ENCODE measurements at regions not wholly inside any gene's neighbourhood (a gene's known extent, or its start where the extent isn't known, plus 50 kb on each side); places are given as distances from the start of the nearest gene placed in this dataset.

DNA sequence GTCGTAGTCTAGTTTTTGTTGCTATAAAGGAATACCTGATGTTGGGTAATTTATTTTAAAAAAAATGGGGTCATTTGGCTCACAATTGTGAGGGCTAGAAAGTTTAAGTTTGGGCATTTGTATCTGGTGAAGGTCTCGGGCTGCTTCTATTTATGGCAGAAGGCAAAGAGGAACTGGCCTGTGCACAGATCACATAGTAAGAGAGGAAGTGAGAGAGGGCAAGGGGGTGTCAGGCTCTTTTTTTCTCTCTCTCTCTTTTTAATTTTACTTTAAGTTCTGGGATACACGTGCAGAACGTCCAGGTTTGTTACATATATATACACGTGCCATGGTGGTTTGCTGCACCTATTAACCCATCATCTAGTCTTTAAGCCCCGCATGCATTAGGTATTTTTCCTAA, 453.3 kb downstream of the DIRAS2 start:
- WGBS, 2 experiments (ENCODE audit: extremely low coverage in 1 of 2, insufficient coverage in 1 of 2, insufficient read length in 1 of 2, insufficient replicate concordance in 2 of 2, low coverage in 1 of 2, low lambda C conversion rate in 2 of 2, missing lambda C conversion rate in 1 of 2), result 86% methylated on average over 4 of the region's 6 CpGs; no CpG with 5 or more reads in 1 of the 2 experiments
- H4K8ac ChIP-seq (ENCODE audit: extremely low read depth, insufficient read depth, low read length), result no peak overlapping the region
- FAIRE-seq, result no peak

More for the DNA sequence above, 453.3 kb downstream of the DIRAS2 start:
- H3K4ac ChIP-seq (replicated peaks; ENCODE audit: insufficient read length, low read depth, low read length), result no peak overlapping the region
- H2BK15ac ChIP-seq (ENCODE audit: low read length), result no peak overlapping the region
- H3K18ac ChIP-seq (ENCODE audit: extremely low read depth, low read length), result no peak overlapping the region
- H3K79me1 ChIP-seq (ENCODE audit: low read depth, low read length), result no peaks in the 10 kb centered on the region
- no peaks in the 10 kb centered on the region for H3K4me1 ChIP-seq (replicated peaks in 1 of 4; ENCODE audit: control insufficient read depth in 3 of 4, insufficient read depth in 4 of 4, low read length in 3 of 4)
- H2BK20ac ChIP-seq (ENCODE audit: low read length), result no peak overlapping the region
- H2BK5ac ChIP-seq (ENCODE audit: low read depth, low read length), result no peak overlapping the region
- H2BK120ac ChIP-seq (replicated peaks; ENCODE audit: low read depth, low read length), result no peak overlapping the region
- no peaks in the 10 kb centered on the region for H4K20me1 ChIP-seq (replicated peaks in 1 of 2; ENCODE audit: control insufficient read depth in 1 of 2, insufficient read depth in 2 of 2, low read length in 2 of 2)
- ChIA-PET POLR2A (ENCODE audit: partially characterized antibody) (no interaction called here), CTCF (ENCODE audit: partially characterized antibody) (no interaction called here)
- H3K79me2 ChIP-seq (ENCODE audit: control insufficient read depth in 1 of 2, insufficient read depth in 2 of 2, low read length in 2 of 2), result no peaks in the 10 kb centered on the region
- peaks cover 11 to 13% of the 10 kb centered on the region in 2 experiments; a peak in 3 of 4 replicates for H3K9me3 ChIP-seq (ENCODE audit: insufficient read depth in 2 of 2, low read depth in 1 of 2, low read length in 1 of 2)
- no peak for DNase-seq (ENCODE audit: low read depth in 1 of 2, low spot score in 2 of 2)
- H2BK12ac ChIP-seq (ENCODE audit: low read depth, low read length), result no peak overlapping the region
- H4K91ac ChIP-seq (replicated peaks; ENCODE audit: insufficient read length, low read length), result no peak overlapping the region
- H3K23me2 ChIP-seq (ENCODE audit: low read depth, low read length), result no peaks in the 10 kb centered on the region
- H2AK5ac ChIP-seq (ENCODE audit: low read depth, low read length), result no peak overlapping the region
- no peak overlapping the region for H3K23ac ChIP-seq (ENCODE audit: insufficient read length)
- no peak overlapping the region for H3K14ac ChIP-seq (ENCODE audit: insufficient read length)
- H3K27me3 ChIP-seq (replicated peaks in 1 of 4; ENCODE audit: control insufficient read depth in 3 of 4, extremely low read depth in 1 of 4, insufficient read depth in 3 of 4, low read length in 3 of 4), result no peaks in the 10 kb centered on the region
- H3K4me3 ChIP-seq (ENCODE audit: extremely low read depth in 1 of 4, insufficient read depth in 2 of 4, low read depth in 3 of 4, low read length in 4 of 4), result no peak overlapping the region
- no peak overlapping the region for H4K5ac ChIP-seq (ENCODE audit: insufficient read length, low read depth, low read length)
- no peak overlapping the region for H3K9ac ChIP-seq (replicated peaks in 1 of 4; ENCODE audit: extremely low read depth in 1 of 4, low read depth in 3 of 4, low read length in 3 of 4)
- TF ChIP-seq CBX8 (IDR thresholded peaks at IDR 0.05; ENCODE audit: borderline replicate concordance, low read depth, low read length) (no peak), SP2 (IDR thresholded peaks at IDR 0.05; ENCODE audit: low read length) (no peak), RNF2 (IDR thresholded peaks at IDR 0.05; ENCODE audit: borderline replicate concordance, low read depth, low read length, missing control alignments, poor library complexity, severe bottlenecking) (no peak)
- TF ChIP-seq, protein P1, sequence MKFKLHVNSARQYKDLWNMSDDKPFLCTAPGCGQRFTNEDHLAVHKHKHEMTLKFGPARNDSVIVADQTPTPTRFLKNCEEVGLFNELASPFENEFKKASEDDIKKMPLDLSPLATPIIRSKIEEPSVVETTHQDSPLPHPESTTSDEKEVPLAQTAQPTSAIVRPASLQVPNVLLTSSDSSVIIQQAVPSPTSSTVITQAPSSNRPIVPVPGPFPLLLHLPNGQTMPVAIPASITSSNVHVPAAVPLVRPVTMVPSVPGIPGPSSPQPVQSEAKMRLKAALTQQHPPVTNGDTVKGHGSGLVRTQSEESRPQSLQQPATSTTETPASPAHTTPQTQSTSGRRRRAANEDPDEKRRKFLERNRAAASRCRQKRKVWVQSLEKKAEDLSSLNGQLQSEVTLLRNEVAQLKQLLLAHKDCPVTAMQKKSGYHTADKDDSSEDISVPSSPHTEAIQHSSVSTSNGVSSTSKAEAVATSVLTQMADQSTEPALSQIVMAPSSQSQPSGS (IDR thresholded peaks at IDR 0.05; ENCODE audit: low read length), result no peak
- TF ChIP-seq, protein P2, sequence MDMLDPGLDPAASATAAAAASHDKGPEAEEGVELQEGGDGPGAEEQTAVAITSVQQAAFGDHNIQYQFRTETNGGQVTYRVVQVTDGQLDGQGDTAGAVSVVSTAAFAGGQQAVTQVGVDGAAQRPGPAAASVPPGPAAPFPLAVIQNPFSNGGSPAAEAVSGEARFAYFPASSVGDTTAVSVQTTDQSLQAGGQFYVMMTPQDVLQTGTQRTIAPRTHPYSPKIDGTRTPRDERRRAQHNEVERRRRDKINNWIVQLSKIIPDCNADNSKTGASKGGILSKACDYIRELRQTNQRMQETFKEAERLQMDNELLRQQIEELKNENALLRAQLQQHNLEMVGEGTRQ (IDR thresholded peaks at IDR 0.05; ENCODE audit: low read length), result no peak
- no peak overlapping the region for H3K27ac ChIP-seq (ENCODE audit: low read depth, low read length)
- H3K56ac ChIP-seq (replicated peaks; ENCODE audit: insufficient read length, low read depth, low read length), result no peak overlapping the region
- no peak overlapping the region for H2AFZ ChIP-seq (ENCODE audit: low read length)
- no peaks in the 10 kb centered on the region for H3K36me3 ChIP-seq (ENCODE audit: control insufficient read depth in 2 of 4, insufficient read depth in 4 of 4, low read length in 3 of 4)
- H3K4me2 ChIP-seq (ENCODE audit: insufficient read depth in 1 of 2, low read depth in 2 of 2, low read length in 2 of 2), result no peak overlapping the region

Data from H1 (cell line).